ENCODE measurements at regions not wholly inside any gene's neighbourhood (a gene's known extent, or its start where the extent isn't known, plus 50 kb on each side); places are given as distances from the start of the nearest gene placed in this dataset.

DNA sequence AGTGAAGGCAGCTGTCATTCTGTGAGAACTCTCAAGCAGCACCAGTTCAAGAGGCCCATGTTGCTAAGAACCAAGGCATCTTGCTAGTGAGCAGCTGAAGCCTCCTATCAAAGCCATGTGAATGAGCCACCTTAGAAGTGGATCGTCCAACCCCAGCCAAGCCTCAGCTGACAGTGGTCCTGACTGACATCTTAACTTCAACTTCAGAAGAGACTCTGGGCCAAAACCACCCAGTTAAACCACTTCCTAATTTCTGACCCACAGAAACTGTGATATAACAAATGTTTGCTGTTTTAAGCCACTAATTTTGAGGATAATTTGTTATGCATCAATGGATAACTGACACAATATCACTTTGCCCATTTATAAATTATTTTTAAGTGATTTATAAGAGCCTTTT lies 256.0 kb downstream of the RPAP3 start:
- TF ChIP-seq, protein P1, sequence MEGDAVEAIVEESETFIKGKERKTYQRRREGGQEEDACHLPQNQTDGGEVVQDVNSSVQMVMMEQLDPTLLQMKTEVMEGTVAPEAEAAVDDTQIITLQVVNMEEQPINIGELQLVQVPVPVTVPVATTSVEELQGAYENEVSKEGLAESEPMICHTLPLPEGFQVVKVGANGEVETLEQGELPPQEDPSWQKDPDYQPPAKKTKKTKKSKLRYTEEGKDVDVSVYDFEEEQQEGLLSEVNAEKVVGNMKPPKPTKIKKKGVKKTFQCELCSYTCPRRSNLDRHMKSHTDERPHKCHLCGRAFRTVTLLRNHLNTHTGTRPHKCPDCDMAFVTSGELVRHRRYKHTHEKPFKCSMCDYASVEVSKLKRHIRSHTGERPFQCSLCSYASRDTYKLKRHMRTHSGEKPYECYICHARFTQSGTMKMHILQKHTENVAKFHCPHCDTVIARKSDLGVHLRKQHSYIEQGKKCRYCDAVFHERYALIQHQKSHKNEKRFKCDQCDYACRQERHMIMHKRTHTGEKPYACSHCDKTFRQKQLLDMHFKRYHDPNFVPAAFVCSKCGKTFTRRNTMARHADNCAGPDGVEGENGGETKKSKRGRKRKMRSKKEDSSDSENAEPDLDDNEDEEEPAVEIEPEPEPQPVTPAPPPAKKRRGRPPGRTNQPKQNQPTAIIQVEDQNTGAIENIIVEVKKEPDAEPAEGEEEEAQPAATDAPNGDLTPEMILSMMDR (IDR thresholded peaks at IDR 0.05; ENCODE audit: low read depth, low read length, missing input control), result no peak
- TF ChIP-seq REST (IDR thresholded peaks at IDR 0.05), result no peak
- no peak for TF ChIP-seq RXRA (IDR thresholded peaks at IDR 0.05)
- no peak for TF ChIP-seq RAD21 (IDR thresholded peaks at IDR 0.05)
- no peak for TF ChIP-seq FOXA1 (IDR thresholded peaks at IDR 0.05)
- TF ChIP-seq, protein P2, sequence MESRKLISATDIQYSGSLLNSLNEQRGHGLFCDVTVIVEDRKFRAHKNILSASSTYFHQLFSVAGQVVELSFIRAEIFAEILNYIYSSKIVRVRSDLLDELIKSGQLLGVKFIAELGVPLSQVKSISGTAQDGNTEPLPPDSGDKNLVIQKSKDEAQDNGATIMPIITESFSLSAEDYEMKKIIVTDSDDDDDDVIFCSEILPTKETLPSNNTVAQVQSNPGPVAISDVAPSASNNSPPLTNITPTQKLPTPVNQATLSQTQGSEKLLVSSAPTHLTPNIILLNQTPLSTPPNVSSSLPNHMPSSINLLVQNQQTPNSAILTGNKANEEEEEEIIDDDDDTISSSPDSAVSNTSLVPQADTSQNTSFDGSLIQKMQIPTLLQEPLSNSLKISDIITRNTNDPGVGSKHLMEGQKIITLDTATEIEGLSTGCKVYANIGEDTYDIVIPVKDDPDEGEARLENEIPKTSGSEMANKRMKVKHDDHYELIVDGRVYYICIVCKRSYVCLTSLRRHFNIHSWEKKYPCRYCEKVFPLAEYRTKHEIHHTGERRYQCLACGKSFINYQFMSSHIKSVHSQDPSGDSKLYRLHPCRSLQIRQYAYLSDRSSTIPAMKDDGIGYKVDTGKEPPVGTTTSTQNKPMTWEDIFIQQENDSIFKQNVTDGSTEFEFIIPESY (IDR thresholded peaks at IDR 0.05), result no peak
- TF ChIP-seq NR2F2 (IDR thresholded peaks at IDR 0.05), result no peak
- no peak for TF ChIP-seq HNF4G (IDR thresholded peaks at IDR 0.05)
- no peak for TF ChIP-seq EGR1 (IDR thresholded peaks at IDR 0.05; ENCODE audit: low read depth in 2 of 2)
- no peak for TF ChIP-seq TAF1 (conservative IDR thresholded peaks at IDR 0.05)
- Histone ChIP-seq H3K9me3 (ENCODE audit: control insufficient read depth in 4 of 4, low read length in 3 of 4) (no peaks in the 10 kb centered on the region), H3K27me3 (ENCODE audit: control insufficient read depth in 4 of 4, insufficient read depth in 4 of 4, low read length in 3 of 4) (no peaks in the 10 kb centered on the region), H3K36me3 (ENCODE audit: control insufficient read depth in 4 of 4, insufficient read depth in 3 of 4, low read depth in 1 of 4, low read length in 3 of 4) (no peaks in the 10 kb centered on the region), H3K27ac (ENCODE audit: low read depth in 1 of 2, low read length in 2 of 2) (no peak overlapping the region), H3K4me1 (ENCODE audit: control insufficient read depth in 4 of 4, insufficient read depth in 4 of 4, low read length in 3 of 4) (no peaks in the 10 kb centered on the region), H3K9ac (ENCODE audit: low read depth in 1 of 2, low read length in 2 of 2) (no peak overlapping the region), H3K4me3 (ENCODE audit: low read depth in 1 of 3, low read length in 3 of 3) (no peak overlapping the region)
- WGBS, result 98% methylated on average over 1 of the region's 1 CpG
- DNase-seq (ENCODE audit: low spot score), result no peak

GRCh38 chr12:47442310-47442709 lies 263.5 kb downstream of the RPAP3 start:
- no peak overlapping the region for H3K9ac ChIP-seq (ENCODE audit: low read depth in 1 of 2, low read length in 2 of 2)
- TF ChIP-seq HNF4G (IDR thresholded peaks at IDR 0.05), result no peak
- TF ChIP-seq, protein P2 (IDR thresholded peaks at IDR 0.05), result no peak
- no peak for TF ChIP-seq EGR1 (IDR thresholded peaks at IDR 0.05; ENCODE audit: low read depth in 2 of 2)
- TF ChIP-seq NR2F2 (IDR thresholded peaks at IDR 0.05), result no peak
- TF ChIP-seq, protein P3, sequence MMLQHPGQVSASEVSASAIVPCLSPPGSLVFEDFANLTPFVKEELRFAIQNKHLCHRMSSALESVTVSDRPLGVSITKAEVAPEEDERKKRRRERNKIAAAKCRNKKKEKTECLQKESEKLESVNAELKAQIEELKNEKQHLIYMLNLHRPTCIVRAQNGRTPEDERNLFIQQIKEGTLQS (IDR thresholded peaks at IDR 0.05), result no peak
- no peak for TF ChIP-seq FOXA2 (IDR thresholded peaks at IDR 0.05)
- no peak for TF ChIP-seq SP1 (IDR thresholded peaks at IDR 0.05)
- TF ChIP-seq TAF1 (conservative IDR thresholded peaks at IDR 0.05), result no peak
- TF ChIP-seq, protein P1 (IDR thresholded peaks at IDR 0.05; ENCODE audit: low read depth, low read length, missing input control), result no peak
- TF ChIP-seq HNF4A (conservative IDR thresholded peaks at IDR 0.05), result no peak
- TF ChIP-seq, protein P4, sequence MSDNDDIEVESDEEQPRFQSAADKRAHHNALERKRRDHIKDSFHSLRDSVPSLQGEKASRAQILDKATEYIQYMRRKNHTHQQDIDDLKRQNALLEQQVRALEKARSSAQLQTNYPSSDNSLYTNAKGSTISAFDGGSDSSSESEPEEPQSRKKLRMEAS (IDR thresholded peaks at IDR 0.05), result no peak
- TF ChIP-seq YY1 (IDR thresholded peaks at IDR 0.05), result no peak
- H3K27ac ChIP-seq (ENCODE audit: low read depth in 1 of 2, low read length in 2 of 2), result no peak overlapping the region
- 56% methylated on average over 1 of the region's 1 CpG for WGBS
- H3K27me3 ChIP-seq (ENCODE audit: control insufficient read depth in 4 of 4, insufficient read depth in 4 of 4, low read length in 3 of 4), result no peaks in the 10 kb centered on the region
- H3K4me3 ChIP-seq (ENCODE audit: low read depth in 1 of 3, low read length in 3 of 3), result no peak overlapping the region
- H3K9me3 ChIP-seq (ENCODE audit: control insufficient read depth in 4 of 4, low read length in 3 of 4), result peaks cover 0 to 13% (median 2%) of the 10 kb centered on the region in 4 donors
- no peaks in the 10 kb centered on the region for H3K36me3 ChIP-seq (ENCODE audit: control insufficient read depth in 4 of 4, insufficient read depth in 3 of 4, low read depth in 1 of 4, low read length in 3 of 4)
- H3K4me1 ChIP-seq (ENCODE audit: control insufficient read depth in 4 of 4, insufficient read depth in 4 of 4, low read length in 3 of 4), result no peaks in the 10 kb centered on the region
- DNase-seq (ENCODE audit: low spot score), result no peak
